A549 (cell line): ENCODE measurements at regions not wholly inside any gene's neighbourhood (a gene's known extent, or its start where the extent isn't known, plus 50 kb on each side); places are given as distances from the start of the nearest gene placed in this dataset.
"Not testable (repeated sequence)": the region's sequence is repeated elsewhere in the genome, so short reads cannot be mapped to it uniquely, and the experiment has no call there.

Experiments
- ATAC-seq, 2 experiments: fragments of 200-7000 bp in 1 of 2; fragments of >200 bp in 1 of 2; cut with Nextera tagmentation in 1 of 2; cut with Tn5 transposase in 1 of 2; 3 replicates each; pipeline versions ENCODE4 v1.8.0 to v1.9.1; 2018 to 2020; ENCODE audit warnings: mild to moderate bottlenecking in 1 of 2, moderate library complexity in 1 of 2
- CTCF ChIA-PET: fragments of 300-600 bp; sonication (Branson Sonifier 250); formaldehyde crosslinking; extraction: SDS; loops from one replicate; lab custom pipeline; 2021; ENCODE audit warnings: antibody characterized with exemption, inconsistent platforms; lab: Yijun Ruan, JAX
- POLR2A ChIA-PET: fragments of 350-600 bp; formaldehyde crosslinking; extraction: SDS; loops from one replicate; lab custom pipeline; 2021; ENCODE audit warnings: antibody characterized with exemption, inconsistent platforms; lab: Yijun Ruan, JAX
- DNase-seq, 2 experiments: peaks; one replicate each; pipeline versions ENCODE4 v3.0.0 to v3.0.0-alpha.2; 2011 to 2016; ENCODE audit warnings: low read depth in 1 of 2, low spot score in 1 of 2
- FAIRE-seq: peaks from 2 replicates; lab custom pipeline; 2011; peaks lifted over from hg19 to GRCh38; lab: Jason Lieb, UNC
- H3K27ac ChIP-seq, 2 experiments: fragments of >200 bp; sonication (Bioruptor Twin); formaldehyde crosslinking; 3 replicates each; pipeline ENCODE4 v1.5.1; 2016 to 2017
- H3K4me1 ChIP-seq: fragments of >200 bp; sonication (Bioruptor Twin); formaldehyde crosslinking; 3 replicates; pipeline ENCODE4 v1.6.1; 2016
- H3K4me2 ChIP-seq: fragments of >200 bp; sonication (Bioruptor Twin); formaldehyde crosslinking; 3 replicates; pipeline ENCODE4 v1.6.1; 2016
- H3K4me3 ChIP-seq: fragments of >200 bp; sonication (Bioruptor Twin); formaldehyde crosslinking; 3 replicates; pipeline ENCODE4 v1.5.1; 2016
- H3K9me3 ChIP-seq: fragments of >200 bp; sonication (Bioruptor Twin); formaldehyde crosslinking; 3 replicates; pipeline ENCODE4 v1.6.1; 2016
- BCL3 ChIP-seq: fragments of >200 bp; sonication (Bioruptor Twin); formaldehyde crosslinking; IDR thresholded peaks from 3 replicates; pipeline ENCODE4 v1.6.1; 2016
- BHLHE40 ChIP-seq: IDR thresholded peaks from 2 replicates; pipeline ENCODE4 v1.6.1; 2012; ENCODE audit warnings: low read depth, low read length, inconsistent platforms
- CBX2 ChIP-seq: fragments of 200-600 bp; sonication (generic); IDR thresholded peaks from 2 replicates; pipeline ENCODE4 v1.6.1; 2016; ENCODE audit warnings: low read depth, mild to moderate bottlenecking, borderline replicate concordance
- E2F6 ChIP-seq: IDR thresholded peaks from 2 replicates; pipeline ENCODE4 v1.6.1; 2012; ENCODE audit warnings: low read depth, borderline replicate concordance
- ELK1 ChIP-seq: fragments of 150-350 bp; IDR thresholded peaks from 2 replicates; pipeline ENCODE4 v1.6.1; 2014; ENCODE audit warnings: low read depth, mild to moderate bottlenecking, low read length
- GATA3 ChIP-seq: IDR thresholded peaks from 2 replicates; pipeline ENCODE4 v1.6.1; 2012; ENCODE audit warnings: borderline replicate concordance
- HDAC2 ChIP-seq: fragments of 200-600 bp; sonication (generic); IDR thresholded peaks from 2 replicates; pipeline ENCODE4 v1.6.1; 2016
- HES2 ChIP-seq: fragments of >200 bp; sonication (Bioruptor Twin); formaldehyde crosslinking; IDR thresholded peaks from 2 replicates; pipeline ENCODE4 v1.6.1; 2016
- HOXB5 ChIP-seq: fragments of 250-450 bp; sonication (Bioruptor Pico); IDR thresholded peaks from 2 replicates; pipeline ENCODE4 v1.5.0; 2020; ENCODE audit warnings: mild to moderate bottlenecking, moderate library complexity
- KDM1A ChIP-seq: fragments of 200-600 bp; sonication (generic); IDR thresholded peaks from 2 replicates; pipeline ENCODE4 v1.6.1; 2016; ENCODE audit warnings: low read depth, mild to moderate bottlenecking
- MAFK ChIP-seq: fragments of 450-650 bp; IDR thresholded peaks from 2 replicates; pipeline ENCODE4 v1.6.1; 2014; ENCODE audit not compliant: partially characterized antibody
- NPAS2 ChIP-seq: fragments of 250-450 bp; sonication (Bioruptor Pico); IDR thresholded peaks from 2 replicates; pipeline ENCODE4 v1.8.0; 2022; ENCODE audit warnings: mild to moderate bottlenecking, moderate library complexity, borderline replicate concordance
- PBX3 ChIP-seq: IDR thresholded peaks from 2 replicates; pipeline ENCODE4 v1.6.1; 2012
- PHF8 ChIP-seq: fragments of 200-600 bp; sonication (generic); IDR thresholded peaks from 2 replicates; pipeline ENCODE4 v1.6.1; 2016; ENCODE audit warnings: low read depth, mild to moderate bottlenecking, antibody characterized with exemption, moderate library complexity, borderline replicate concordance
- RAD21 ChIP-seq, 2 experiments: fragments of >200 bp in 1 of 2; sonication (Bioruptor Twin) in 1 of 2; formaldehyde crosslinking in 1 of 2; IDR thresholded peaks in 1 of 2; conservative IDR thresholded peaks in 1 of 2; 2 replicates in 1 of 2; 3 replicates in 1 of 2; pipeline ENCODE4 v1.6.1; 2012 to 2018; ENCODE audit warnings: inconsistent platforms in 1 of 2
- RARB ChIP-seq: fragments of 250-450 bp; sonication (Bioruptor Pico); IDR thresholded peaks from 2 replicates; pipeline ENCODE4 v1.8.0; 2021; ENCODE audit warnings: mild to moderate bottlenecking, moderate library complexity
- SMC3 ChIP-seq: fragments of >200 bp; sonication (Bioruptor Twin); formaldehyde crosslinking; IDR thresholded peaks from 3 replicates; pipeline ENCODE4 v1.6.1; 2018; ENCODE audit warnings: inconsistent platforms
- WGBS: methylation state at CpG from one replicate; pipeline ENCODE4 v1.1.6; 2017; ENCODE audit errors: missing lambda C conversion rate; 5-methylcytosine and 5-hydroxymethylcytosine counted together

- H3K4me1 ChIP-seq, result 0 out of 3 replicates have a peak, but pooled peaks cover 5% of the 10 kb centered on the region
- POLR2A ChIA-PET, result no interaction called here
- TF ChIP-seq E2F6 (no peak), PHF8 (no peak), RARB (CRISPR knock-in tag) (no peak), HES2 (no peak), RAD21 (conservative IDR thresholded peaks at IDR 0.05 in 1 of 2, IDR thresholded peaks at IDR 0.05 in 1 of 2) (no peak), BHLHE40 (no peak), NPAS2 (no peak), SMC3 (no peak), MAFK (no peak), GATA3 (no peak), ELK1 (no peak), CBX2 (no peak), PBX3 (no peak)
- TF ChIP-seq, all 56 proteins: peak for 0
- CTCF ChIA-PET, result interaction anchor here (1.2 to 1.3 kb wide), 5 partner anchors 12 to 313 kb away, joined by 3 to 6 read pairs (median 4); no protein-coding TSS in a partner anchor
- ATAC-seq (no peak), DNase-seq (no peak), FAIRE-seq (no peak)
- Histone ChIP-seq H3K4me2 (no peak overlapping the region), H3K9me3 (no peaks in the 10 kb centered on the region), H3K4me3 (no peak overlapping the region), H3K27ac (no peak overlapping the region)
- 96% methylated on average over 6 of the region's 6 CpGs for WGBS
Observed at GRCh38 chr14:51596488-51597117, 55.1 kb upstream of the FRMD6 start.

GRCh38 chr14:51597261-51598001 lies 54.3 kb upstream of the FRMD6 start:
- TF ChIP-seq HOXB5 (CRISPR knock-in tag) (no peak), BCL3 (no peak), HES2 (no peak), HDAC2 (no peak), KDM1A (no peak)
- ChIA-PET POLR2A (no interaction called here), CTCF (interaction anchor here (0.9 to 1.3 kb wide), 5 partner anchors 11 to 178 kb away, joined by 3 to 4 read pairs (median 4); no protein-coding TSS in a partner anchor)
- H3K9me3 ChIP-seq, result no peaks in the 10 kb centered on the region
- no peak overlapping the region for H3K4me2 ChIP-seq
- no peak overlapping the region for H3K4me3 ChIP-seq
- 84% methylated on average over 7 of the region's 7 CpGs for WGBS
- 0 out of 3 replicates have a peak, but pooled peaks cover 5% of the 10 kb centered on the region for H3K4me1 ChIP-seq
- ATAC-seq (no peak), DNase-seq (no peak), FAIRE-seq (no peak)
- no peak overlapping the region for H3K27ac ChIP-seq

GRCh38 chr14:51598924-51599600 lies 52.6 kb upstream of the FRMD6 start:
- H3K27ac ChIP-seq, H3K4me1 ChIP-seq, H3K9me3 ChIP-seq, POLR2A ChIA-PET, DNase-seq, ATAC-seq, H3K4me2 ChIP-seq, H3K4me3 ChIP-seq: not testable (repeated sequence)
- CTCF ChIA-PET, result interaction anchor here (1.4 to 3.3 kb wide), 4 partner anchors 11 to 316 kb away, joined by 3 to 8 read pairs (median 4); no protein-coding TSS in a partner anchor
- peak; percentile 46 for FAIRE-seq
- WGBS, result 33% methylated on average over 1 of the region's 1 CpG
